ENCODE measurements at regions not wholly inside any gene's neighbourhood (a gene's known extent, or its start where the extent isn't known, plus 50 kb on each side); places are given as distances from the start of the nearest gene placed in this dataset.

DNA sequence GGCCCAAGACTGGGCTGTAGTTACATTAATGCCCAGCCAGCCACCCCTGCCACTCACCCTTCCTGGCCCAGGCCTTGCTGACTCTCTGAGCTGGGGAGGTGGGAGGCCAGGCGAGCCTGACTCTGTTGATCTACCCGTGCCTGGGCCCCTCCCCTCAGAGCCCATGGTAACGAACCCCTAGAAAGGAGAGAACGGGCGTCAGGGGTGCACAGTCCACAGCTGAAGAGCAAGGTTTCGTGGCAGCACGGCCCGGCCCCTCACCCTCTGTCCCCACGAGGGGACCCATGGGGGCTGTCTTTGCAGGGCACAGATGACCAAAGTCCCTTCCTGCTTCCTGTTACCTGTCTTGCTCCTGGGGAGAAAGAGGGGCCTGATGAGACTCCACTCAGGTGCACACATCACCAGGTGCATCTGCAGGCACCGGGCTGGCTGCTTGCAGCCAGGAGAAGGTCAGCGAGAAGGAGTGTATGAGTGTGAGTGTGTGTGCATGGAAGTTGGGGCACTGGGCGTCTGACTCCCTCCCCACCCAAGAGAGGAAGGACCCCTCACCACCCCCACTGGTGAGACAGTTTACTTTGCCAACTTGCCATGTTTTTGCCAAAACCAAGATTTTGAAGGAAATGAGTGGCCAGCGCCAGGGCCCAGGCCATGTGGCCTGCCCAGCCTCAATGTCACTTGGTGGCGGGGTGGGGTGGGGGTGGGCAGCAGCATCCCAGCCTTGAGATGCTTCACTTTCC lies 359.1 kb downstream of the SEC14L1 start:
- peaks cover 2% of the 10 kb centered on the region; the same call in 1 of the 2 replicates for H3K79me1 ChIP-seq (ENCODE audit: low read depth, low read length)
- ChIA-PET CTCF (ENCODE audit: partially characterized antibody) (interaction anchor here (0.7 to 2.0 kb wide), 3 partner anchors 29 to 631 kb away, joined by 3 to 7 read pairs (median 3); no protein-coding TSS in a partner anchor), POLR2A (ENCODE audit: partially characterized antibody) (interaction anchor here (0.6 kb wide), 1 partner anchor 82 kb away, joined by 4 read pairs; no protein-coding TSS in a partner anchor)
- WGBS, 2 experiments (ENCODE audit: extremely low coverage in 1 of 2, insufficient coverage in 1 of 2, insufficient read length in 1 of 2, insufficient replicate concordance in 2 of 2, low coverage in 1 of 2, low lambda C conversion rate in 2 of 2, missing lambda C conversion rate in 1 of 2), result 94% methylated on average over 14 of the region's 14 CpGs; no CpG with 5 or more reads in 1 of the 2 experiments
- H2BK20ac ChIP-seq (ENCODE audit: low read length), result no peak overlapping the region
- H3K9ac ChIP-seq (replicated peaks in 1 of 4; ENCODE audit: extremely low read depth in 1 of 4, low read depth in 3 of 4, low read length in 3 of 4), result no peak overlapping the region
- no peak overlapping the region for H4K8ac ChIP-seq (ENCODE audit: extremely low read depth, insufficient read depth, low read length)
- no peak overlapping the region for H2BK15ac ChIP-seq (ENCODE audit: low read length)
- no peaks in the 10 kb centered on the region for H3K27me3 ChIP-seq (replicated peaks in 1 of 4; ENCODE audit: control insufficient read depth in 3 of 4, extremely low read depth in 1 of 4, insufficient read depth in 3 of 4, low read length in 3 of 4)
- H3K9me3 ChIP-seq (ENCODE audit: insufficient read depth in 2 of 2, low read depth in 1 of 2, low read length in 1 of 2), result no peaks in the 10 kb centered on the region
- FAIRE-seq (no peak), DNase-seq (ENCODE audit: low read depth in 1 of 2, low spot score in 2 of 2) (no peak)
- H3K4me1 ChIP-seq (replicated peaks in 1 of 4; ENCODE audit: control insufficient read depth in 3 of 4, insufficient read depth in 4 of 4, low read length in 3 of 4), result peaks cover 0 to 7% (median under 1%) of the 10 kb centered on the region in 4 experiments; a peak in 3 of 7 replicates
- no peak overlapping the region for H3K14ac ChIP-seq (ENCODE audit: insufficient read length)
- no peak overlapping the region for H3K56ac ChIP-seq (replicated peaks; ENCODE audit: insufficient read length, low read depth, low read length)
- H3K36me3 ChIP-seq (ENCODE audit: control insufficient read depth in 2 of 4, insufficient read depth in 4 of 4, low read length in 3 of 4), result peaks cover 0 to 14% (median 13%) of the 10 kb centered on the region in 4 experiments; a peak in 5 of 8 replicates
- H2AK5ac ChIP-seq (ENCODE audit: low read depth, low read length), result no peak overlapping the region
- no peak overlapping the region for H2BK12ac ChIP-seq (ENCODE audit: low read depth, low read length)
- H4K91ac ChIP-seq (replicated peaks; ENCODE audit: insufficient read length, low read length), result no peak overlapping the region
- H2BK120ac ChIP-seq (replicated peaks; ENCODE audit: low read depth, low read length), result no peak overlapping the region
- no peaks in the 10 kb centered on the region for H3K79me2 ChIP-seq (ENCODE audit: control insufficient read depth in 1 of 2, insufficient read depth in 2 of 2, low read length in 2 of 2)
- H3K4ac ChIP-seq (replicated peaks; ENCODE audit: insufficient read length, low read depth, low read length), result no peak overlapping the region
- H2AFZ ChIP-seq (ENCODE audit: low read length), result no peak overlapping the region
- H3K27ac ChIP-seq (ENCODE audit: low read depth, low read length), result no peak overlapping the region
- H3K18ac ChIP-seq (ENCODE audit: extremely low read depth, low read length), result no peak overlapping the region
- H3K23ac ChIP-seq (ENCODE audit: insufficient read length), result no peak overlapping the region
- no peak overlapping the region for H3K4me2 ChIP-seq (ENCODE audit: insufficient read depth in 1 of 2, low read depth in 2 of 2, low read length in 2 of 2)
- no peak overlapping the region for H3K4me3 ChIP-seq (ENCODE audit: extremely low read depth in 1 of 4, insufficient read depth in 2 of 4, low read depth in 3 of 4, low read length in 4 of 4)
- H4K20me1 ChIP-seq (replicated peaks in 1 of 2; ENCODE audit: control insufficient read depth in 1 of 2, insufficient read depth in 2 of 2, low read length in 2 of 2), result peaks cover 2 to 3% of the 10 kb centered on the region in 2 experiments
- no peak overlapping the region for H4K5ac ChIP-seq (ENCODE audit: insufficient read length, low read depth, low read length)
- no peak overlapping the region for H2BK5ac ChIP-seq (ENCODE audit: low read depth, low read length)
- H3K23me2 ChIP-seq (ENCODE audit: low read depth, low read length), result no peaks in the 10 kb centered on the region
- TF ChIP-seq SP1 (IDR thresholded peaks at IDR 0.05; ENCODE audit: low read depth, low read length) (peak; percentile 6; the same call in 1 of the 2 replicates), BRCA1 (IDR thresholded peaks at IDR 0.05; ENCODE audit: low read depth, low read length) (no peak), SIN3A (conservative IDR thresholded peaks at IDR 0.05 in 1 of 2, IDR thresholded peaks at IDR 0.05 in 1 of 2; ENCODE audit: low read depth in 1 of 2, low read length in 2 of 2) (no peak), SIRT6 (IDR thresholded peaks at IDR 0.05; ENCODE audit: low read length) (no peak), NANOG (IDR thresholded peaks at IDR 0.05; ENCODE audit: insufficient read depth, low read depth, low read length, poor library complexity, severe bottlenecking) (no peak), GABPA (IDR thresholded peaks at IDR 0.05; ENCODE audit: borderline replicate concordance, insufficient read depth, low read length) (no peak), HDAC2 (IDR thresholded peaks at IDR 0.05; ENCODE audit: borderline replicate concordance in 1 of 2, low read depth in 2 of 2, low read length in 2 of 2) (no peak)
